Urinary bladder (tissue), 3 donors: ENCODE measurements at regions not wholly inside any gene's neighbourhood (a gene's known extent, or its start where the extent isn't known, plus 50 kb on each side); places are given as distances from the start of the nearest gene placed in this dataset.
"Not testable (repeated sequence)": the region's sequence is repeated elsewhere in the genome, so short reads cannot be mapped to it uniquely, and the experiment has no call there.

ENCODE experiments used
- DNase-seq: peaks from one replicate; pipeline ENCODE4 v3.0.0-alpha.2; 2015; ENCODE audit errors: extremely low spot score
- H3K27ac ChIP-seq: one replicate; pipeline ENCODE4 v1.5.1; 2013; ENCODE audit warnings: low read depth, mild to moderate bottlenecking, moderate library complexity
- H3K36me3 ChIP-seq: one replicate; pipeline ENCODE4 v1.6.1; 2013; ENCODE audit warnings: mild to moderate bottlenecking, moderate library complexity; ENCODE audit not compliant: insufficient read depth
- H3K4me1 ChIP-seq: one replicate; pipeline ENCODE4 v1.6.1; 2013; ENCODE audit warnings: mild to moderate bottlenecking, moderate library complexity; ENCODE audit not compliant: insufficient read depth
- H3K4me3 ChIP-seq: one replicate; pipeline ENCODE4 v1.5.1; 2013; ENCODE audit warnings: low read depth, low read length
- WGBS: extraction: QIAGEN DNeasy Blood & Tissue Kit; methylation state at CpG from one replicate; pipeline ENCODE4 v1.1.7; 2013; 5-methylcytosine and 5-hydroxymethylcytosine counted together
- donor health status: healthy with polysubstance abuse.
- donor health status: healthy.

GRCh38 chr1:87992536-87992935 is 663.9 kb downstream of the LMO4 start:
- DNase-seq, result not testable (repeated sequence)

GRCh38 chr1:87993051-87993450 is 664.4 kb downstream of the LMO4 start:
- Histone ChIP-seq H3K4me1 (no peaks in the 10 kb centered on the region), H3K36me3 (no peaks in the 10 kb centered on the region), H3K27ac (no peak overlapping the region), H3K4me3 (no peak overlapping the region)
- DNase-seq, result no peak
- WGBS, result 71% methylated on average over 4 of the region's 4 CpGs

More at GRCh38 chr1:87992536-87992935, 663.9 kb downstream of the LMO4 start:
- H3K36me3 ChIP-seq, H3K4me3 ChIP-seq, H3K4me1 ChIP-seq, H3K27ac ChIP-seq: not testable (repeated sequence)
- 95% methylated on average over 5 of the region's 5 CpGs for WGBS

- H3K36me3 ChIP-seq, result no peaks in the 10 kb centered on the region
- no peak overlapping the region for H3K27ac ChIP-seq
- no peak for DNase-seq
- H3K4me1 ChIP-seq, result no peaks in the 10 kb centered on the region
- 92% methylated on average over 6 of the region's 6 CpGs for WGBS
- H3K4me3 ChIP-seq, result no peak overlapping the region
These were observed 671.2 kb downstream of the LMO4 start for GRCh38 chr1:87999852-88000251.

- Histone ChIP-seq H3K27ac (no peak overlapping the region), H3K36me3 (no peaks in the 10 kb centered on the region), H3K4me3 (no peak overlapping the region), H3K4me1 (no peaks in the 10 kb centered on the region)
- 94% methylated on average over 1 of the region's 1 CpG for WGBS
- DNase-seq, result no peak
These were observed 672.8 kb downstream of the LMO4 start for GRCh38 chr1:88001460-88001859.

- Histone ChIP-seq H3K4me3 (no peak overlapping the region), H3K4me1 (no peaks in the 10 kb centered on the region), H3K27ac (no peak overlapping the region), H3K36me3 (no peaks in the 10 kb centered on the region)
- no peak for DNase-seq
- 94% methylated on average over 2 of the region's 2 CpGs for WGBS
These were observed 674.6 kb downstream of the LMO4 start for GRCh38 chr1:88003255-88003654.

GRCh38 chr1:88009916-88010315 is 674.2 kb upstream of the PKN2 start:
- no peaks in the 10 kb centered on the region for H3K36me3 ChIP-seq
- H3K27ac ChIP-seq, result no peak overlapping the region
- WGBS, result 72% methylated on average over 1 of the region's 1 CpG
- no peak for DNase-seq
- no peak overlapping the region for H3K4me3 ChIP-seq
- no peaks in the 10 kb centered on the region for H3K4me1 ChIP-seq

GRCh38 chr1:88013485-88013884 is 670.6 kb upstream of the PKN2 start:
- Histone ChIP-seq H3K4me3 (no peak overlapping the region), H3K4me1 (no peaks in the 10 kb centered on the region), H3K27ac (no peak overlapping the region), H3K36me3 (no peaks in the 10 kb centered on the region)
- DNase-seq, result no peak

- no peak overlapping the region for H3K27ac ChIP-seq
- no peak overlapping the region for H3K4me3 ChIP-seq
- H3K36me3 ChIP-seq, result no peaks in the 10 kb centered on the region
- no peaks in the 10 kb centered on the region for H3K4me1 ChIP-seq
- DNase-seq, result no peak
- WGBS, result 81% methylated on average over 3 of the region's 3 CpGs
These were observed 669.9 kb upstream of the PKN2 start for GRCh38 chr1:88014131-88014530.

GRCh38 chr1:88016947-88017346 is 667.1 kb upstream of the PKN2 start:
- Histone ChIP-seq H3K27ac (no peak overlapping the region), H3K4me1 (no peaks in the 10 kb centered on the region), H3K36me3 (no peaks in the 10 kb centered on the region), H3K4me3 (no peak overlapping the region)
- no peak for DNase-seq
- WGBS, result 73% methylated on average over 3 of the region's 3 CpGs

GRCh38 chr1:88021529-88021928 is 662.5 kb upstream of the PKN2 start:
- Histone ChIP-seq H3K4me1 (no peaks in the 10 kb centered on the region), H3K4me3 (no peak overlapping the region), H3K27ac (no peak overlapping the region), H3K36me3 (no peaks in the 10 kb centered on the region)
- WGBS, result 0% methylated on average over 1 of the region's 1 CpG
- DNase-seq, result no peak

- no peaks in the 10 kb centered on the region for H3K36me3 ChIP-seq
- H3K4me1 ChIP-seq, result no peaks in the 10 kb centered on the region
- no peak overlapping the region for H3K27ac ChIP-seq
- no peak for DNase-seq
- H3K4me3 ChIP-seq, result no peak overlapping the region
- WGBS, result 89% methylated on average over 4 of the region's 4 CpGs
These were observed 661.6 kb upstream of the PKN2 start for GRCh38 chr1:88022516-88022915.

- Histone ChIP-seq H3K36me3 (no peaks in the 10 kb centered on the region), H3K4me1 (no peaks in the 10 kb centered on the region), H3K4me3 (no peak overlapping the region), H3K27ac (no peak overlapping the region)
- 89% methylated on average over 2 of the region's 2 CpGs for WGBS
- no peak for DNase-seq
These were observed 654.9 kb upstream of the PKN2 start for GRCh38 chr1:88029142-88029541.

GRCh38 chr1:88029899-88030298 is 654.2 kb upstream of the PKN2 start:
- H3K27ac ChIP-seq, result no peak overlapping the region
- no peaks in the 10 kb centered on the region for H3K36me3 ChIP-seq
- no peak overlapping the region for H3K4me3 ChIP-seq
- no peak for DNase-seq
- no peaks in the 10 kb centered on the region for H3K4me1 ChIP-seq

GRCh38 chr1:88035578-88035977 is 648.5 kb upstream of the PKN2 start:
- H3K4me1 ChIP-seq, result no peaks in the 10 kb centered on the region
- no peak for DNase-seq
- 95% methylated on average over 8 of the region's 8 CpGs for WGBS

GRCh38 chr1:88036345-88037014 is 647.6 kb upstream of the PKN2 start:
- H3K27ac ChIP-seq, result no peak overlapping the region
- DNase-seq, result no peak
- H3K4me1 ChIP-seq, result no peaks in the 10 kb centered on the region
- no peak overlapping the region for H3K4me3 ChIP-seq
- WGBS, result 79% methylated on average over 12 of the region's 12 CpGs
- no peaks in the 10 kb centered on the region for H3K36me3 ChIP-seq

More at GRCh38 chr1:88035578-88035977, 648.5 kb upstream of the PKN2 start:
- Histone ChIP-seq H3K36me3 (no peaks in the 10 kb centered on the region), H3K4me3 (no peak overlapping the region), H3K27ac (no peak overlapping the region)
